SK-N-SH (cell line): ENCODE measurements at regions not wholly inside any gene's neighbourhood (a gene's known extent, or its start where the extent isn't known, plus 50 kb on each side); places are given as distances from the start of the nearest gene placed in this dataset.

Experiments used
- CTCF ChIA-PET: fragments of 300-600, 350-600 bp; formaldehyde crosslinking; extraction: SDS; loops from one replicate; lab custom pipeline; 2021; lab: Yijun Ruan, JAX
- POLR2A ChIA-PET: fragments of 350-600 bp; sonication (Branson Sonifier 250); formaldehyde crosslinking; extraction: SDS; loops from one replicate; lab custom pipeline; 2020; ENCODE audit warnings: antibody characterized with exemption, inconsistent platforms; lab: Yijun Ruan, JAX
- DNase-seq: peaks from one replicate; pipeline ENCODE4 v3.0.0; 2012
- H2AFZ ChIP-seq: fragments of 200-600 bp; sonication (generic); 2 replicates; pipeline ENCODE4 v1.8.1; 2016; ENCODE audit warnings: antibody characterized with exemption, mild to moderate bottlenecking, low read depth
- H3F3A ChIP-seq: fragments of 200-600 bp; sonication (generic); replicated peaks from 2 replicates; pipeline ENCODE3; 2016; ENCODE audit warnings: antibody characterized with exemption, mild to moderate bottlenecking; ENCODE audit not compliant: insufficient read depth
- H3K27ac ChIP-seq, 2 experiments: fragments of 200-500 bp in 1 of 2; fragments of 200-600 bp in 1 of 2; sonication (Bioruptor generic) in 1 of 2; sonication (generic), shearing (Covaris generic) in 1 of 2; 2 replicates each; pipeline versions ENCODE4 v1.5.1 to v1.6.1; 2014 to 2016; ENCODE audit warnings: low read depth in 2 of 2, inconsistent platforms in 1 of 2, low read length in 1 of 2, mild to moderate bottlenecking in 1 of 2, mixed read lengths in 1 of 2
- H3K27me3 ChIP-seq: fragments of 200-600 bp; sonication (generic), shearing (Covaris generic); 2 replicates; pipeline ENCODE4 v1.6.1; 2016; ENCODE audit warnings: mixed run types; ENCODE audit not compliant: insufficient read depth
- H3K36me3 ChIP-seq, 2 experiments: fragments of 200-500 bp in 1 of 2; fragments of 200-600 bp in 1 of 2; sonication (Bioruptor generic) in 1 of 2; sonication (generic) in 1 of 2; replicated peaks in 1 of 2; 2 replicates each; pipeline versions ENCODE3 to v1.5.1; 2014 to 2016; ENCODE audit warnings: low read length in 1 of 2, mild to moderate bottlenecking in 1 of 2; ENCODE audit not compliant: insufficient read depth in 2 of 2, control insufficient read depth in 1 of 2
- H3K4me1 ChIP-seq, 2 experiments: fragments of 200-500 bp in 1 of 2; fragments of 200-600 bp in 1 of 2; sonication (Bioruptor generic) in 1 of 2; sonication (generic), shearing (Covaris generic) in 1 of 2; 2 replicates each; pipeline versions ENCODE4 v1.5.1 to v1.6.1; 2014 to 2016; ENCODE audit warnings: low read depth in 1 of 2, low read length in 1 of 2, mixed run types in 1 of 2; ENCODE audit not compliant: insufficient read depth in 2 of 2, control insufficient read depth in 1 of 2
- H3K4me2 ChIP-seq: fragments of 200-600 bp; sonication (generic), shearing (Covaris generic); 2 replicates; pipeline ENCODE4 v1.6.1; 2017; ENCODE audit warnings: mixed run types
- H3K4me3 ChIP-seq, 2 experiments: fragments of 200-500 bp in 1 of 2; fragments of 200-600 bp in 1 of 2; sonication (Bioruptor generic) in 1 of 2; sonication (generic), shearing (Covaris generic) in 1 of 2; 2 replicates each; pipeline versions ENCODE4 v1.5.1 to v1.8.1; 2014 to 2016; ENCODE audit warnings: low read depth in 2 of 2, inconsistent platforms in 1 of 2, low read length in 1 of 2, mild to moderate bottlenecking in 1 of 2, mixed read lengths in 1 of 2, moderate library complexity in 1 of 2
- H3K79me2 ChIP-seq: fragments of 200-600 bp; sonication (generic); 2 replicates; pipeline ENCODE4 v1.8.1; 2017; ENCODE audit warnings: mild to moderate bottlenecking; ENCODE audit not compliant: insufficient read depth
- H3K9ac ChIP-seq: fragments of 200-600 bp; sonication (generic); 2 replicates; pipeline ENCODE4 v1.6.1; 2017; ENCODE audit warnings: mixed run types
- H3K9me2 ChIP-seq: fragments of 200-600 bp; sonication (generic); 2 replicates; pipeline ENCODE4 v1.6.1; 2017; ENCODE audit warnings: mixed run types
- H3K9me3 ChIP-seq: fragments of 200-600 bp; sonication (generic); 2 replicates; pipeline ENCODE4 v1.6.1; 2017; ENCODE audit warnings: mixed run types, mild to moderate bottlenecking, moderate library complexity
- H4K20me1 ChIP-seq: fragments of 200-600 bp; sonication (generic); 2 replicates; pipeline ENCODE4 v1.6.1; 2017; ENCODE audit warnings: mild to moderate bottlenecking, mixed run types; ENCODE audit not compliant: insufficient read depth
- ELF1 ChIP-seq: IDR thresholded peaks from 2 replicates; pipeline ENCODE4 v1.4.0; 2012
- FOXJ3 ChIP-seq: sonication (generic); formaldehyde crosslinking; IDR thresholded peaks from 2 replicates; pipeline ENCODE4 v1.5.1; 2020; ENCODE audit warnings: mild to moderate bottlenecking, missing genetic modification reagents
- GATA2 ChIP-seq: sonication (generic); formaldehyde crosslinking; IDR thresholded peaks from 2 replicates; pipeline ENCODE4 v1.5.0; 2020; ENCODE audit warnings: mild to moderate bottlenecking, missing genetic modification reagents
- JUND ChIP-seq: IDR thresholded peaks from 2 replicates; pipeline ENCODE4 v1.4.0; 2012
- MAX ChIP-seq: IDR thresholded peaks from 2 replicates; pipeline ENCODE4 v1.4.0; 2012; ENCODE audit warnings: low read depth
- MXI1 ChIP-seq: IDR thresholded peaks from 2 replicates; pipeline ENCODE4 v1.6.1; 2012; ENCODE audit warnings: mild to moderate bottlenecking, low read depth, low read length, improper control_type of control experiment
- NFIC ChIP-seq: IDR thresholded peaks from 2 replicates; pipeline ENCODE4 v1.4.0; 2012; ENCODE audit warnings: borderline replicate concordance
- RAD21 ChIP-seq: IDR thresholded peaks from 2 replicates; pipeline ENCODE4 v1.6.1; 2012; ENCODE audit warnings: mild to moderate bottlenecking, low read length
- REST ChIP-seq: IDR thresholded peaks from 2 replicates; pipeline ENCODE4 v1.6.1; 2012; ENCODE audit warnings: mild to moderate bottlenecking, low read depth, low read length, moderate library complexity
- SIN3A ChIP-seq: IDR thresholded peaks from 2 replicates; pipeline ENCODE4 v1.6.1; 2012; ENCODE audit warnings: low read depth, mild to moderate bottlenecking, low read length, moderate library complexity, borderline replicate concordance
- SMC3 ChIP-seq: IDR thresholded peaks from 2 replicates; pipeline ENCODE4 v1.6.1; 2012; ENCODE audit warnings: low read depth, low read length, improper control_type of control experiment
- USF2 ChIP-seq: fragments of 150-350 bp; IDR thresholded peaks from 2 replicates; pipeline ENCODE4 v1.6.1; 2017; ENCODE audit warnings: antibody characterized with exemption, low read length, low read depth, borderline replicate concordance
- ZBTB33 ChIP-seq: IDR thresholded peaks from 2 replicates; pipeline ENCODE4 v1.4.0; 2012; ENCODE audit warnings: low read depth, borderline replicate concordance
- WGBS: methylation state at CpG from one replicate; pipeline ENCODE4 v1.1.6; 2017; ENCODE audit warnings: low lambda C conversion rate; 5-methylcytosine and 5-hydroxymethylcytosine counted together
- TF ChIP-seq, protein P1 (sequence below): fragments of 200-600 bp; sonication (generic); IDR thresholded peaks from 2 replicates; pipeline ENCODE4 v1.6.1; 2017; ENCODE audit warnings: antibody characterized with exemption, mild to moderate bottlenecking, moderate library complexity
- TF ChIP-seq, protein P2 (sequence below): fragments of 150-350 bp; IDR thresholded peaks from 2 replicates; pipeline ENCODE4 v1.6.1; 2016; ENCODE audit warnings: mild to moderate bottlenecking, low read depth, low read length

DNA sequence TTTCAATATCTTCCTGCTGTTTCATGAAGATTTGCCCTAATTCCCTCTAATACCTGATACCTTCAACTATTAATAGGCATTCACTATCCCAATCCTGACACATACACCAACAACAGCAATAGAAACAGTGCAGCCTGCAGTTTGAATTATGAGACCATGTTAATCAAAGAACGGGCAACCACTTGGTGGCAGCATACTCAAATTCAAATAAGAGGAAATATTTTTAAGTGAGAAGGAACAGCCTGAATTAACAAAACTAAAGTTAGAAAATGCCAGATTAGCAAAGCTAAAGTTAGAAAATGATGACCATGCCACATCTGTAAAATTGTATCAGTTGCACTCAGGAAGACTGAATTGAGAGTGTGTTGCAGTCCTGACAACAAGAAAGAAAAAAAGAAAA is 204.9 kb downstream of the SMARCA1 start:
- WGBS: 0% methylated on average over 1 of the region's 1 CpG
- CTCF ChIA-PET: interaction anchor here (0.8 kb wide), 1 partner anchor 10 kb away, joined by 3 read pairs; no protein-coding TSS in a partner anchor
- TF ChIP-seq RAD21 (peak; percentile 31; the same call in 1 of the 2 replicates), FOXJ3 (no peak)
- TF ChIP-seq, protein P1, sequence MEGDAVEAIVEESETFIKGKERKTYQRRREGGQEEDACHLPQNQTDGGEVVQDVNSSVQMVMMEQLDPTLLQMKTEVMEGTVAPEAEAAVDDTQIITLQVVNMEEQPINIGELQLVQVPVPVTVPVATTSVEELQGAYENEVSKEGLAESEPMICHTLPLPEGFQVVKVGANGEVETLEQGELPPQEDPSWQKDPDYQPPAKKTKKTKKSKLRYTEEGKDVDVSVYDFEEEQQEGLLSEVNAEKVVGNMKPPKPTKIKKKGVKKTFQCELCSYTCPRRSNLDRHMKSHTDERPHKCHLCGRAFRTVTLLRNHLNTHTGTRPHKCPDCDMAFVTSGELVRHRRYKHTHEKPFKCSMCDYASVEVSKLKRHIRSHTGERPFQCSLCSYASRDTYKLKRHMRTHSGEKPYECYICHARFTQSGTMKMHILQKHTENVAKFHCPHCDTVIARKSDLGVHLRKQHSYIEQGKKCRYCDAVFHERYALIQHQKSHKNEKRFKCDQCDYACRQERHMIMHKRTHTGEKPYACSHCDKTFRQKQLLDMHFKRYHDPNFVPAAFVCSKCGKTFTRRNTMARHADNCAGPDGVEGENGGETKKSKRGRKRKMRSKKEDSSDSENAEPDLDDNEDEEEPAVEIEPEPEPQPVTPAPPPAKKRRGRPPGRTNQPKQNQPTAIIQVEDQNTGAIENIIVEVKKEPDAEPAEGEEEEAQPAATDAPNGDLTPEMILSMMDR: peak; percentile 62

DNA sequence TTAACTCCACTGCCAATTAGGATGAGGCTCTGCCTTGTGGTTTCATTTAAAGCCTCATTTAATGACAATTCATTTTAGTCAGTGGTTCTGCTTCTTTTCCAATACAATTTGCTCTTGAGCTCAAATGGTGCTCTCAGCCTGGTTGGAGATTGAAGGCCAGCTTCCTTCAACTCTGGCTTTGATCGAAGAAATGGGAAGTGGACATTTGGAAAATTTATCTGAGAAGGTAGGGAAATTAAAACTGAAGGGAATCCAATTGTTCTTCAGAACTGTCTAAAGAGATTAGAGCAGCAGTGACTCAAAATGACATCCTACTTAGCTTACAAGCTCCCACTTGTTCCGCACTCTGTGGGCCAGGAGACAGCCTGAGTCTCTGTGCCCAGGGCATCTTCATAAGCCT is 206.8 kb downstream of the SMARCA1 start:
- CTCF ChIA-PET: no interaction called here
- WGBS: 21% methylated on average over 2 of the region's 2 CpGs
- TF ChIP-seq ELF1 (no peak), FOXJ3 (no peak), GATA2 (CRISPR knock-in tag) (no peak), MAX (no peak), JUND (no peak), USF2 (no peak), SMC3 (no peak), MXI1 (no peak), SIN3A (no peak), REST (no peak), NFIC (no peak), ZBTB33 (no peak)
- TF ChIP-seq, protein P1: no peak
- TF ChIP-seq, protein P2, sequence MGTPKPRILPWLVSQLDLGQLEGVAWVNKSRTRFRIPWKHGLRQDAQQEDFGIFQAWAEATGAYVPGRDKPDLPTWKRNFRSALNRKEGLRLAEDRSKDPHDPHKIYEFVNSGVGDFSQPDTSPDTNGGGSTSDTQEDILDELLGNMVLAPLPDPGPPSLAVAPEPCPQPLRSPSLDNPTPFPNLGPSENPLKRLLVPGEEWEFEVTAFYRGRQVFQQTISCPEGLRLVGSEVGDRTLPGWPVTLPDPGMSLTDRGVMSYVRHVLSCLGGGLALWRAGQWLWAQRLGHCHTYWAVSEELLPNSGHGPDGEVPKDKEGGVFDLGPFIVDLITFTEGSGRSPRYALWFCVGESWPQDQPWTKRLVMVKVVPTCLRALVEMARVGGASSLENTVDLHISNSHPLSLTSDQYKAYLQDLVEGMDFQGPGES: no peak

More for the DNA sequence above, 204.9 kb downstream of the SMARCA1 start:
- Histone ChIP-seq H3K27ac (no peak overlapping the region), H3K9me2 (no peaks in the 10 kb centered on the region), H3K4me3 (no peak overlapping the region), H3K4me1 (no peaks in the 10 kb centered on the region), H2AFZ (no peak overlapping the region), H3K27me3 (no peaks in the 10 kb centered on the region), H3F3A (no peaks in the 10 kb centered on the region), H4K20me1 (no peaks in the 10 kb centered on the region), H3K36me3 (no peaks in the 10 kb centered on the region), H3K9me3 (no peaks in the 10 kb centered on the region), H3K79me2 (no peaks in the 10 kb centered on the region), H3K9ac (no peak overlapping the region), H3K4me2 (no peak overlapping the region)
- POLR2A ChIA-PET: no interaction called here
- peak; percentile 0 for DNase-seq

More for the DNA sequence above, 206.8 kb downstream of the SMARCA1 start:
- H4K20me1 ChIP-seq: no peaks in the 10 kb centered on the region
- POLR2A ChIA-PET: no interaction called here
- H3K79me2 ChIP-seq: no peaks in the 10 kb centered on the region
- no peak for DNase-seq
- H3K4me2 ChIP-seq: no peak overlapping the region
- H3F3A ChIP-seq: no peaks in the 10 kb centered on the region
- H3K4me1 ChIP-seq: no peaks in the 10 kb centered on the region
- no peak overlapping the region for H3K4me3 ChIP-seq
- H3K9ac ChIP-seq: no peak overlapping the region
- no peaks in the 10 kb centered on the region for H3K9me3 ChIP-seq
- H3K27me3 ChIP-seq: no peaks in the 10 kb centered on the region
- no peaks in the 10 kb centered on the region for H3K36me3 ChIP-seq
- H3K27ac ChIP-seq: no peak overlapping the region
- H3K9me2 ChIP-seq: no peaks in the 10 kb centered on the region
- no peak overlapping the region for H2AFZ ChIP-seq
